Activated CD8-positive, alpha-beta T cell treated with anti-CD3 and anti-CD28 coated beads for 36 hours (primary cell): ENCODE measurements at regions not wholly inside any gene's neighbourhood (a gene's known extent, or its start where the extent isn't known, plus 50 kb on each side); places are given as distances from the start of the nearest gene placed in this dataset.

Experiments used
- ATAC-seq: fragments of 200-7000 bp; cut with Tn5 transposase; one replicate; pipeline ENCODE4 v1.10.0; 2021; ENCODE audit warnings: mild to moderate bottlenecking, moderate library complexity
- CTCF ChIA-PET: fragments of 350-600 bp; sonication (Branson Sonifier 250); formaldehyde crosslinking; loops from one replicate; lab custom pipeline; 2021; ENCODE audit warnings: antibody characterized with exemption; lab: Charles Lee
- POLR2A ChIA-PET: fragments of 350-600 bp; sonication (Branson Sonifier 250); formaldehyde crosslinking; loops from one replicate; lab custom pipeline; 2021; ENCODE audit warnings: antibody characterized with exemption; lab: Charles Lee
- DNase-seq: peaks from one replicate; pipeline ENCODE4 v3.0.0-alpha.2; 2020
- H3K27ac Mint-ChIP-seq: one replicate; pipeline ENCODE4 v1.8.0; 2021; ENCODE audit warnings: mild to moderate bottlenecking, mixed read lengths
- H3K27me3 Mint-ChIP-seq: one replicate; pipeline ENCODE4 v1.8.0; 2021; ENCODE audit warnings: mixed read lengths
- H3K36me3 Mint-ChIP-seq: one replicate; pipeline ENCODE4 v1.8.0; 2021; ENCODE audit warnings: low read depth, mixed read lengths
- H3K4me1 Mint-ChIP-seq: one replicate; pipeline ENCODE4 v1.8.0; 2021; ENCODE audit warnings: low read depth, mixed read lengths
- H3K4me3 Mint-ChIP-seq: one replicate; pipeline ENCODE4 v1.8.0; 2021; ENCODE audit warnings: mild to moderate bottlenecking, moderate library complexity, mixed read lengths
- H3K9me3 Mint-ChIP-seq: one replicate; pipeline ENCODE4 v1.8.0; 2021; ENCODE audit warnings: mixed read lengths
- CTCF ChIP-seq: fragments of 200-600 bp; IDR thresholded peaks from one replicate; pipeline ENCODE4 v1.8.0; 2022; ENCODE audit warnings: antibody characterized with exemption, mild to moderate bottlenecking
- intact Hi-C: fragments of 100-400 bp; cut with micrococcal nuclease; formaldehyde crosslinking; loops from one replicate; pipeline ENCODE4 v1.10.0; 2022

DNA sequence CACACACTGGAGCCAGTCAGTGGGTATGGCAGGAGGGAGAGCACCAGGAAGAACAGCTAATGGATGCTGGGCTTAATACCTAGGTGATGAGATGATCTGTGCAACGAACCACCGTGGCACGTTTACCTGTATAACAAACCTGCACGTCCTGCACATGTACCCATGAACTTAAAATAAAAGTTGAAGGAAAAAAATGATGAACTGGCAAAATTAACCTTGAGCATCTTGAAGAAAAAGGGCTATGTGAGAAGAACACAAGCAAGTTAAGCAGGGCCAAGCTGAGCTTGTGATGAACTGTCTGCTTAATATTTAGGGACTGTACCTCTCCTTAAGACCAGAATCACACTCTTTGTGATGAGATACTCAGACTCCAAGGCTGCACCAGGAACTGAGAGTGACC lies 70.0 kb downstream of the TTC6 start:
- DNase-seq (no peak), ATAC-seq (no peak)
- Mint-ChIP-seq H3K36me3 (no peaks in the 10 kb centered on the region), H3K9me3 (peaks cover 7% of the 10 kb centered on the region), H3K27me3 (peaks cover 1% of the 10 kb centered on the region), H3K4me3 (no peak overlapping the region), H3K27ac (no peak overlapping the region), H3K4me1 (no peaks in the 10 kb centered on the region)
- TF ChIP-seq CTCF, result no peak
- POLR2A ChIA-PET, result no interaction called here
- intact Hi-C loops, result no loop called here
- CTCF ChIA-PET, result no interaction called here

GRCh38 chr14:37665951-37666350 lies 70.5 kb downstream of the TTC6 start:
- CTCF ChIA-PET, result no interaction called here
- DNase-seq (no peak), ATAC-seq (no peak)
- Mint-ChIP-seq H3K9me3 (peaks cover 4% of the 10 kb centered on the region), H3K4me1 (no peaks in the 10 kb centered on the region), H3K27ac (no peak overlapping the region), H3K36me3 (no peaks in the 10 kb centered on the region), H3K27me3 (peaks cover 1% of the 10 kb centered on the region), H3K4me3 (no peak overlapping the region)
- POLR2A ChIA-PET, result no interaction called here
- TF ChIP-seq CTCF, result no peak
- intact Hi-C loops, result no loop called here

DNA sequence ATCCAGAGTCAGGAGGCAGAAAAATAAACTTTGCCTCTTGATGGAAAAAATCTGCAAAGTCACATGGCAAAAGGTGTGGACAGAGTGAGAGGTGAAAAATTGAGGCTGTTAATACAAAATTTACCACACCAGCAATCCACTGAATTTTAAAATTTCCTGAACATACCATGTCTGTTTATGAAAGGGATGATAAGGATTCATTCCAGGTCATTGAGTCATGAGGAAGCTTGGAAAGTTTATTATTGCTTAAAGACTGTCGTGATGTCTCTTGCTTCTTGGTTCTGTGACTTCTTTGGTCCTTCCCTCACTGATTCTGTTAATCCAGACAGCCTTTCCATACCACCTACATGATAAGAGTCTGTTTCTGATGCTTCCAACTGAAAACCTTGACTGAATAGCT lies 73.2 kb downstream of the TTC6 start:
- CTCF ChIA-PET, result no interaction called here
- intact Hi-C loops, result no loop called here
- H3K4me1 Mint-ChIP-seq, result no peaks in the 10 kb centered on the region
- DNase-seq (no peak), ATAC-seq (no peak)
- no peak overlapping the region for H3K27ac Mint-ChIP-seq
- H3K36me3 Mint-ChIP-seq, result no peaks in the 10 kb centered on the region
- H3K9me3 Mint-ChIP-seq, result peaks cover 2% of the 10 kb centered on the region
- no peak overlapping the region for H3K4me3 Mint-ChIP-seq
- no peak for TF ChIP-seq CTCF
- H3K27me3 Mint-ChIP-seq, result peaks cover 1% of the 10 kb centered on the region
- POLR2A ChIA-PET, result no interaction called here

- Mint-ChIP-seq H3K4me1 (no peaks in the 10 kb centered on the region), H3K9me3 (peaks cover 2% of the 10 kb centered on the region), H3K4me3 (no peak overlapping the region), H3K27ac (no peak overlapping the region), H3K36me3 (no peaks in the 10 kb centered on the region), H3K27me3 (peaks cover 1% of the 10 kb centered on the region)
- intact Hi-C loops, result no loop called here
- no peak for DNase-seq
- ATAC-seq, result no peak
- ChIA-PET CTCF (no interaction called here), POLR2A (no interaction called here)
- TF ChIP-seq CTCF, result no peak
These were observed 73.8 kb downstream of the TTC6 start for GRCh38 chr14:37669242-37669641.

DNA sequence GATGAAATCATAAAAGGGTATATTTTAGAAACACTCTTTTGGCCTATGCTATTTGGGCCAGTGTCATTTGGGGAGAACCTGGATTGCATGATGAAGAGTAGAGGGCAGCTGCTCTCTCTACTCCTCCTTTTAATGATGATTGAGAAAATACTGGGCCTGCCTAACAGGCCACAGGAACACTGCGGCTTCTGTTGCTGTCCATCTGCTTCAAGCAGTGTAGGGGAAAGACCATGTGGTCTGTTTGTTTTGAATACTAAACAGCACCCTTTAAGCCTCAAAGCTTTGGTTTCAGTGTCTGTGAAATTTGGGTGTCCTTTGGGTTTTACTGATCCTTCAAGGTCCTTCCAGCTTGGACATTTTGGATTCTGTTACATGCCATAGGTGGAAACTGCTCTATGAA lies 78.0 kb downstream of the TTC6 start:
- no peak for ATAC-seq
- no peaks in the 10 kb centered on the region for H3K9me3 Mint-ChIP-seq
- H3K27me3 Mint-ChIP-seq, result peaks cover 1% of the 10 kb centered on the region
- CTCF ChIA-PET, result no interaction called here
- no peaks in the 10 kb centered on the region for H3K4me1 Mint-ChIP-seq
- no peaks in the 10 kb centered on the region for H3K36me3 Mint-ChIP-seq
- intact Hi-C loops, result no loop called here
- H3K27ac Mint-ChIP-seq, result no peak overlapping the region
- H3K4me3 Mint-ChIP-seq, result no peak overlapping the region
- TF ChIP-seq CTCF, result no peak
- POLR2A ChIA-PET, result no interaction called here
- no peak for DNase-seq
